ENCODE measurements at regions not wholly inside any gene's neighbourhood (a gene's known extent, or its start where the extent isn't known, plus 50 kb on each side); places are given as distances from the start of the nearest gene placed in this dataset.

DNA sequence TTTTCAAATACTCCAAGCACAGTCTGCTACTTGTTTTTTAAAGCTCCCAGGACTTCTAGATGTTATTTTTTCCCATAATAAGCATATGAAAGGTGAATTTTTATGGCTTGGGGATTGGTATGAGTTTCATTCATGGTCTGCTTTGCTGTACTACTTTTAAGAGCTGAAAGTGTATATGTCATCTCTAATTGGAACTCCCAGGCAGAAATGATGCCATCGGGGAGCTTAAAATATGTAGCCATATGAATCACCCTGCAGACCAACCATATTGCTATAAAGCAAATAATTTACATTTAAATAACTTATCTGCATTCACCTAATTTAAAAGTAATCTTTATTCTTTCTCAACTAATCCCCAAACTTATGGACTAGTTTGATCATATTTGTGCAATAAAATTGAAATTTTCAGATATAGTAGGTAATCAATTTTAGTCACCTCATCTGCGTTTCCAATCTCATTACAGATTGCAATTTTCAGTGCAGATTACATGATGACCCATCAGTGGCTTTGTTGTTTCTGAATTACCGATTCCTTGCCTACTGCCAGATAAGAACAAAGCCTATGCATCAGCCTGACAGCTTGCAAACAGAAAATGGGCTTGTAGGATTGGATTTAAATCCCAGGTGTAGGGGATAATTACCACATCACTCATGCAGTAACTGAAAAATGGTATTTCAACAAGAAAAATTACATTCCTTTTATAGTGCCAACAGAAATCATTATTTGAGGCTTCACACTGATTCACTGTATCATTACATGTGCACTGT lies 689.4 kb downstream of the NOVA1 start:
- TF ChIP-seq, protein P1, sequence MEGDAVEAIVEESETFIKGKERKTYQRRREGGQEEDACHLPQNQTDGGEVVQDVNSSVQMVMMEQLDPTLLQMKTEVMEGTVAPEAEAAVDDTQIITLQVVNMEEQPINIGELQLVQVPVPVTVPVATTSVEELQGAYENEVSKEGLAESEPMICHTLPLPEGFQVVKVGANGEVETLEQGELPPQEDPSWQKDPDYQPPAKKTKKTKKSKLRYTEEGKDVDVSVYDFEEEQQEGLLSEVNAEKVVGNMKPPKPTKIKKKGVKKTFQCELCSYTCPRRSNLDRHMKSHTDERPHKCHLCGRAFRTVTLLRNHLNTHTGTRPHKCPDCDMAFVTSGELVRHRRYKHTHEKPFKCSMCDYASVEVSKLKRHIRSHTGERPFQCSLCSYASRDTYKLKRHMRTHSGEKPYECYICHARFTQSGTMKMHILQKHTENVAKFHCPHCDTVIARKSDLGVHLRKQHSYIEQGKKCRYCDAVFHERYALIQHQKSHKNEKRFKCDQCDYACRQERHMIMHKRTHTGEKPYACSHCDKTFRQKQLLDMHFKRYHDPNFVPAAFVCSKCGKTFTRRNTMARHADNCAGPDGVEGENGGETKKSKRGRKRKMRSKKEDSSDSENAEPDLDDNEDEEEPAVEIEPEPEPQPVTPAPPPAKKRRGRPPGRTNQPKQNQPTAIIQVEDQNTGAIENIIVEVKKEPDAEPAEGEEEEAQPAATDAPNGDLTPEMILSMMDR (IDR thresholded peaks at IDR 0.05; ENCODE audit: insufficient read depth, low read length) = no peak
- TF ChIP-seq GABPA (IDR thresholded peaks at IDR 0.05; ENCODE audit: low read depth) = no peak
